CD14-positive monocyte (primary cell): ENCODE measurements at regions not wholly inside any gene's neighbourhood (a gene's known extent, or its start where the extent isn't known, plus 50 kb on each side); places are given as distances from the start of the nearest gene placed in this dataset.

Experiments used
- DNase-seq, 3 donors: peaks; one replicate each; pipeline ENCODE4 v3.0.0-alpha.2; 2011 to 2022
- H2AFZ ChIP-seq: 2 replicates; pipeline ENCODE4 v1.6.0; 2012; ENCODE audit warnings: mild to moderate bottlenecking, low read depth, low read length, inconsistent platforms; ENCODE audit not compliant: insufficient read depth, poor library complexity, severe bottlenecking
- H3K27ac ChIP-seq, 2 donors: 1 replicate in 1 of 2; 2 replicates in 1 of 2; pipeline ENCODE4 v1.5.1; 2012 to 2013; ENCODE audit warnings: low read length in 2 of 2, control low read depth in 1 of 2, inconsistent platforms in 1 of 2, low read depth in 1 of 2, mild to moderate bottlenecking in 1 of 2
- H3K27me3 ChIP-seq, 2 donors: one replicate each; pipeline versions ENCODE4 v1.6.0 to v1.6.1; 2011 to 2013; ENCODE audit warnings: low read length in 2 of 2; ENCODE audit not compliant: control insufficient read depth in 2 of 2, insufficient read depth in 2 of 2
- H3K36me3 ChIP-seq, 2 donors: replicated peaks in 1 of 2; 1 replicate in 1 of 2; 2 replicates in 1 of 2; pipeline versions ENCODE4 v1.5.1 to v1.6.1; 2012 to 2013; ENCODE audit warnings: low read length in 2 of 2, control low read depth in 1 of 2, inconsistent platforms in 1 of 2, mild to moderate bottlenecking in 1 of 2; ENCODE audit not compliant: insufficient read depth in 2 of 2, control insufficient read depth in 1 of 2
- H3K4me1 ChIP-seq, 2 donors: 1 replicate in 1 of 2; 2 replicates in 1 of 2; pipeline versions ENCODE4 v1.5.1 to v1.6.1; 2012 to 2013; ENCODE audit warnings: low read length in 2 of 2, control low read depth in 1 of 2, inconsistent platforms in 1 of 2, mild to moderate bottlenecking in 1 of 2, moderate library complexity in 1 of 2; ENCODE audit not compliant: insufficient read depth in 2 of 2, control insufficient read depth in 1 of 2
- H3K4me2 ChIP-seq: replicated peaks from 2 replicates; pipeline ENCODE3; 2012; ENCODE audit warnings: low read length, moderate library complexity, mild to moderate bottlenecking; ENCODE audit not compliant: poor library complexity, severe bottlenecking; ENCODE audit errors: extremely low read depth
- H3K4me3 ChIP-seq, 3 experiments: fragments of 200-600 bp in 1 of 3; sonication (generic) in 1 of 3; replicated peaks in 1 of 3; 1 replicate in 2 of 3; 2 replicates in 1 of 3; pipeline ENCODE4 v1.5.1; 2011 to 2013; ENCODE audit warnings: low read length in 3 of 3, mild to moderate bottlenecking in 3 of 3, control low read depth in 2 of 3, low read depth in 2 of 3, inconsistent platforms in 1 of 3, moderate library complexity in 1 of 3
- H3K79me2 ChIP-seq: 2 replicates; pipeline ENCODE4 v1.6.0; 2012; ENCODE audit warnings: mild to moderate bottlenecking, control low read depth, inconsistent platforms, low read length, moderate library complexity; ENCODE audit not compliant: insufficient read depth
- H3K9ac ChIP-seq: 2 replicates; pipeline ENCODE4 v1.6.0; 2017; ENCODE audit warnings: low read length, mild to moderate bottlenecking; ENCODE audit not compliant: insufficient read depth, poor library complexity, severe bottlenecking
- H3K9me3 ChIP-seq, 2 donors: replicated peaks in 1 of 2; 1 replicate in 1 of 2; 2 replicates in 1 of 2; pipeline versions ENCODE4 v1.5.1 to v1.6.1; 2012 to 2013; ENCODE audit warnings: low read length in 2 of 2, control low read depth in 1 of 2; ENCODE audit not compliant: control insufficient read depth in 1 of 2, insufficient read depth in 1 of 2
- H4K20me1 ChIP-seq: 2 replicates; pipeline ENCODE4 v1.6.0; 2012; ENCODE audit warnings: mild to moderate bottlenecking, low read length, control low read depth, moderate library complexity; ENCODE audit not compliant: insufficient read depth
- H3K27ac Mint-ChIP-seq, 7 donors: one replicate each; pipeline ENCODE4 v1.8.0; 2020; ENCODE audit warnings: mild to moderate bottlenecking in 7 of 7, mixed read lengths in 7 of 7, moderate library complexity in 6 of 7, inconsistent platforms in 2 of 7
- H3K27me3 Mint-ChIP-seq, 3 donors: one replicate each; pipeline ENCODE4 v1.8.0; 2021 to 2022; ENCODE audit warnings: low read depth in 3 of 3, mild to moderate bottlenecking in 3 of 3, mixed read lengths in 3 of 3, moderate library complexity in 3 of 3, inconsistent platforms in 1 of 3
- H3K36me3 Mint-ChIP-seq, 2 donors: one replicate each; pipeline ENCODE4 v1.8.0; 2020; ENCODE audit warnings: mixed read lengths in 2 of 2, inconsistent platforms in 1 of 2, mild to moderate bottlenecking in 1 of 2
- H3K4me1 Mint-ChIP-seq: one replicate; pipeline ENCODE4 v1.8.0; 2020; ENCODE audit warnings: mild to moderate bottlenecking, mixed read lengths
- H3K4me3 Mint-ChIP-seq, 2 donors: one replicate each; pipeline ENCODE4 v1.8.0; 2020; ENCODE audit warnings: mild to moderate bottlenecking in 2 of 2, mixed read lengths in 2 of 2, moderate library complexity in 1 of 2
- H3K9me3 Mint-ChIP-seq, 7 donors: one replicate each; pipeline ENCODE4 v1.8.0; 2020 to 2022; ENCODE audit warnings: mixed read lengths in 7 of 7, mild to moderate bottlenecking in 6 of 7, moderate library complexity in 6 of 7, inconsistent platforms in 2 of 7
- WGBS: methylation state at CpG from one replicate; pipeline ENCODE4 v1.1.5; 2013; ENCODE audit warnings: missing lambda C conversion rate; ENCODE audit not compliant: insufficient coverage; 5-methylcytosine and 5-hydroxymethylcytosine counted together
- intact Hi-C, 2 donors: fragments of 100-400 bp; cut with micrococcal nuclease; formaldehyde crosslinking; loops; one replicate each; pipeline versions ENCODE4 v1.15.0 to v1.15.1; 2023
- TF ChIP-seq, protein P1 (sequence below): fragments of 200-600 bp; IDR thresholded peaks from one replicate; pipeline ENCODE4 v1.8.0; 2022; ENCODE audit warnings: antibody characterized with exemption, mild to moderate bottlenecking

DNA sequence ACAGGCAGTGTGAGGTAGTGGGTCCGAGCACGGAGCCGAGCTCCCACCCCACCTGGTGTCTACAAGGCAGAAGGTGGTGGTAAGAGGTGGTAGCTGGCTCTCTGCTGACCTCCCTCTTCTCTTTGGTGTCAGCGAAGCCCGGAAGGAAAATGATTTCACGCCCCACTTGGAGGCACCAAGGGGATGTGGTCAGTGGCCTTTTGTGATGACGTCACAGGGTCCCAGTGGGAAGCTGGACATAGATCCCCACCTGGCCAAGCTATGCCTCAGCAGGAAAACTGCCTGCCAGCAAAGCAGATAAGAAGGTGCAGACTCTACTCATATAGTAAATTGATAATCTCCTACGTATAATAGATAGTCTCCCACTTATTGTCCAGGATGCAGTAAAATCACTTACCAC lies 183.7 kb upstream of the ALKAL2 start:
- 100% methylated on average over 2 of the region's 8 CpGs for WGBS
- no peaks in the 10 kb centered on the region for H3K36me3 ChIP-seq
- intact Hi-C loops: no loop called here
- TF ChIP-seq, protein P1, sequence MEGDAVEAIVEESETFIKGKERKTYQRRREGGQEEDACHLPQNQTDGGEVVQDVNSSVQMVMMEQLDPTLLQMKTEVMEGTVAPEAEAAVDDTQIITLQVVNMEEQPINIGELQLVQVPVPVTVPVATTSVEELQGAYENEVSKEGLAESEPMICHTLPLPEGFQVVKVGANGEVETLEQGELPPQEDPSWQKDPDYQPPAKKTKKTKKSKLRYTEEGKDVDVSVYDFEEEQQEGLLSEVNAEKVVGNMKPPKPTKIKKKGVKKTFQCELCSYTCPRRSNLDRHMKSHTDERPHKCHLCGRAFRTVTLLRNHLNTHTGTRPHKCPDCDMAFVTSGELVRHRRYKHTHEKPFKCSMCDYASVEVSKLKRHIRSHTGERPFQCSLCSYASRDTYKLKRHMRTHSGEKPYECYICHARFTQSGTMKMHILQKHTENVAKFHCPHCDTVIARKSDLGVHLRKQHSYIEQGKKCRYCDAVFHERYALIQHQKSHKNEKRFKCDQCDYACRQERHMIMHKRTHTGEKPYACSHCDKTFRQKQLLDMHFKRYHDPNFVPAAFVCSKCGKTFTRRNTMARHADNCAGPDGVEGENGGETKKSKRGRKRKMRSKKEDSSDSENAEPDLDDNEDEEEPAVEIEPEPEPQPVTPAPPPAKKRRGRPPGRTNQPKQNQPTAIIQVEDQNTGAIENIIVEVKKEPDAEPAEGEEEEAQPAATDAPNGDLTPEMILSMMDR: no peak
- H3K9ac ChIP-seq: no peak overlapping the region
- H3K9me3 ChIP-seq: peaks cover 0 to 3% of the 10 kb centered on the region in 2 donors
- DNase-seq: no peak
- no peak overlapping the region for H3K27ac Mint-ChIP-seq
- H3K27me3 Mint-ChIP-seq: peaks cover 13 to 37% (median 27%) of the 10 kb centered on the region in 3 donors
- H3K36me3 Mint-ChIP-seq: peaks cover 0 to 2% of the 10 kb centered on the region in 2 donors
- H4K20me1 ChIP-seq: no peaks in the 10 kb centered on the region
- H3K9me3 Mint-ChIP-seq: peaks cover 2 to 14% (median 5%) of the 10 kb centered on the region in 7 donors
- H3K4me1 ChIP-seq: no peaks in the 10 kb centered on the region
- H3K27me3 ChIP-seq: peaks cover 0 to 22% of the 10 kb centered on the region in 2 donors
- H2AFZ ChIP-seq: no peak overlapping the region
- H3K4me3 ChIP-seq: no peak overlapping the region
- H3K4me3 Mint-ChIP-seq: no peak overlapping the region
- H3K4me2 ChIP-seq: no peak overlapping the region
- no peaks in the 10 kb centered on the region for H3K4me1 Mint-ChIP-seq
- H3K79me2 ChIP-seq: no peaks in the 10 kb centered on the region
- H3K27ac ChIP-seq: no peak overlapping the region

DNA sequence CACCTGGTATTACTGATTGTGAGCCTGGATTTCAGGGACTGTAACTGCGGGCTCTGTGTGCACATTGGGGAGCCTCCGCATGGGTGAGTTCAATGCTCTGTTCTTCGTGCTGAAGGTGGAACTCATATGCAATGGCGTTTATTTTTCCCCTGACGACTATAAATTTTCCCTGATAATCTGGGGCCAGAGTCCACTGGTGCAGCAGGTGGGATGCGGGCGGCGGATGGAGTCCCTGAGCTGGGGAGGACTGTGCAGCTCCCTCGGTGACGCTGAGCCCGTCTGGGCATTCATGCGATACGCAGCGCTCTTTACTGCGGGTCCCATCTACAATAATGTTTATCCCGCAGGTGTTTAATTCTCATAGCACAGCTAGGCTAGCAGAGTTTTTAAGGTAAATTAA lies 181.6 kb upstream of the ALKAL2 start:
- 98% methylated on average over 15 of the region's 16 CpGs for WGBS
- Mint-ChIP-seq H3K4me3 (peak overlapping the region in 1 of 2 donors; percentile 51), H3K27ac (no peak overlapping the region), H3K9me3 (peaks cover 2 to 17% (median 10%) of the 10 kb centered on the region in 7 donors), H3K27me3 (peaks cover 13 to 40% (median 27%) of the 10 kb centered on the region in 3 donors), H3K4me1 (no peaks in the 10 kb centered on the region), H3K36me3 (peaks cover 0 to 2% of the 10 kb centered on the region in 2 donors)
- H3K4me3 ChIP-seq: no peak overlapping the region
- H3K9ac ChIP-seq: no peak overlapping the region
- peaks cover 0 to 22% of the 10 kb centered on the region in 2 donors for H3K27me3 ChIP-seq
- TF ChIP-seq, protein P1: no peak
- no peaks in the 10 kb centered on the region for H3K36me3 ChIP-seq
- no peaks in the 10 kb centered on the region for H3K79me2 ChIP-seq
- intact Hi-C loops: no loop called here
- no peak overlapping the region for H3K4me2 ChIP-seq
- DNase-seq: no peak
- H4K20me1 ChIP-seq: no peaks in the 10 kb centered on the region
- peaks cover 0 to 16% of the 10 kb centered on the region in 2 donors for H3K9me3 ChIP-seq
- H2AFZ ChIP-seq: no peak overlapping the region
- H3K27ac ChIP-seq: no peak overlapping the region
- H3K4me1 ChIP-seq: no peaks in the 10 kb centered on the region
